GM10266 (cell line): ENCODE measurements at regions not wholly inside any gene's neighbourhood (a gene's known extent, or its start where the extent isn't known, plus 50 kb on each side); places are given as distances from the start of the nearest gene placed in this dataset.
"Not testable (repeated sequence)": the region's sequence is repeated elsewhere in the genome, so short reads cannot be mapped to it uniquely, and the experiment has no call there.

ENCODE experiments used
- DNase-seq: peaks from one replicate; pipeline ENCODE4 v3.0.0; 2012; ENCODE audit errors: extremely low spot score
- TF ChIP-seq, protein P1 (sequence below): IDR thresholded peaks from 2 replicates; pipeline ENCODE4 v1.5.1; 2012; ENCODE audit warnings: mild to moderate bottlenecking, low read depth; ENCODE audit not compliant: control insufficient read depth, insufficient read depth; ENCODE audit errors: missing control alignments

GRCh38 chr21:22363504-22363903 is 1365.3 kb downstream of the NCAM2 start:
- DNase-seq, result no peak

DNA sequence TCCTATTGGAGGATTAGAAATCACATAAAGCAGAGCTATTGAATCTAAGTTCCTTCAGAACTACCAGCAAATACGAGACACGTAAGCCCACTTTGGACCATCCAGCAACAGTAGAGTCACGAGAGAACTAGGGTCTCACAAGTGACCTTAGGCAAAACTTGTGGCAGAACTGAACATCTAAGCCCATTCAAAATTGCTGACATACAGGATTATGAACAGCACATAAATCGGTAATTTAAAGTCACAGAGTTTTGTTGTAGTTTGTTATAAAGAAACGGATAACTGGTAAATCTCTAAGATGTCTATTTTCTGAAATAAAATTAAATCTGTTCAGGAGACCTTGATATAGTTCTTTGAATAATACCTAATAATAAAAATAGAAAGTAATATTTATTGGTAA is 1366.0 kb downstream of the NCAM2 start:
- no peak for DNase-seq
- TF ChIP-seq, protein P1, sequence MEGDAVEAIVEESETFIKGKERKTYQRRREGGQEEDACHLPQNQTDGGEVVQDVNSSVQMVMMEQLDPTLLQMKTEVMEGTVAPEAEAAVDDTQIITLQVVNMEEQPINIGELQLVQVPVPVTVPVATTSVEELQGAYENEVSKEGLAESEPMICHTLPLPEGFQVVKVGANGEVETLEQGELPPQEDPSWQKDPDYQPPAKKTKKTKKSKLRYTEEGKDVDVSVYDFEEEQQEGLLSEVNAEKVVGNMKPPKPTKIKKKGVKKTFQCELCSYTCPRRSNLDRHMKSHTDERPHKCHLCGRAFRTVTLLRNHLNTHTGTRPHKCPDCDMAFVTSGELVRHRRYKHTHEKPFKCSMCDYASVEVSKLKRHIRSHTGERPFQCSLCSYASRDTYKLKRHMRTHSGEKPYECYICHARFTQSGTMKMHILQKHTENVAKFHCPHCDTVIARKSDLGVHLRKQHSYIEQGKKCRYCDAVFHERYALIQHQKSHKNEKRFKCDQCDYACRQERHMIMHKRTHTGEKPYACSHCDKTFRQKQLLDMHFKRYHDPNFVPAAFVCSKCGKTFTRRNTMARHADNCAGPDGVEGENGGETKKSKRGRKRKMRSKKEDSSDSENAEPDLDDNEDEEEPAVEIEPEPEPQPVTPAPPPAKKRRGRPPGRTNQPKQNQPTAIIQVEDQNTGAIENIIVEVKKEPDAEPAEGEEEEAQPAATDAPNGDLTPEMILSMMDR, result no peak

More at GRCh38 chr21:22363504-22363903, 1365.3 kb downstream of the NCAM2 start:
- TF ChIP-seq, protein P1, result no peak

DNA sequence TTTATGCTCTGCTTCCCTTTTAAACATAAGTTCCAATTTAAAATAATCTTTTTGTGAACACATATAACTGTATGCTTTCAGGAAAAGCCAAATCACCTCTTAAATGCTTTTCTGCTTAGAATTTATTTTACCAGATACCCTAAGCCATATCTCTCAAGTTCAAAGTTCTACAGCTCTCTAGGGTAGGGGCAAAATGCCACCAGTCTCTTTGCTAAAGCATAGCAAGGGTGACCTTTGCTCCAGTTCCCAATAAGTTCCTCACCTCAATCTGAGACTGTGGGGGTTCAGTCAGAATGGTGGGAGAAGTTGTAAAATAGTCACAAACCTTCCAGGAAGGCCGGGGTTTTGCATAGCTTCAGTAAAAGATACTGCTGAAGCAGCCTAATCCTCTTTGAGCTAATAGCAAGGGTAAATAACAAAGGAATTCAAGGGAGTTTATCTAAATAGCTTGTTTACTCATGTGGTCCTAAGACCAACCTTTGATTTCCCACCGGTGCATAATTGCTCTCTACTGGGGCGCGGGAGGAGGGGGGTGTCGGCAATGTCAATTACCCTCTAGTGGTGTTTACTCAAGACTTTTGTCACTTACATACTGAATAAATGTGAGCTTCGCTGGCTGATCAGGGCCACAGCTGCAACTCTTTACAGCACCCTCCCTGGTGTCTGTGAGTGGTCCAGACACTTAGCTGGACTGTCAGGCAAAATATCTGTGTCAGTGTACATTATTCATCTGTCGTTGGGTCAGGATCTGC is 1376.2 kb downstream of the NCAM2 start:
- TF ChIP-seq, protein P1, result no peak
- DNase-seq, result no peak

DNA sequence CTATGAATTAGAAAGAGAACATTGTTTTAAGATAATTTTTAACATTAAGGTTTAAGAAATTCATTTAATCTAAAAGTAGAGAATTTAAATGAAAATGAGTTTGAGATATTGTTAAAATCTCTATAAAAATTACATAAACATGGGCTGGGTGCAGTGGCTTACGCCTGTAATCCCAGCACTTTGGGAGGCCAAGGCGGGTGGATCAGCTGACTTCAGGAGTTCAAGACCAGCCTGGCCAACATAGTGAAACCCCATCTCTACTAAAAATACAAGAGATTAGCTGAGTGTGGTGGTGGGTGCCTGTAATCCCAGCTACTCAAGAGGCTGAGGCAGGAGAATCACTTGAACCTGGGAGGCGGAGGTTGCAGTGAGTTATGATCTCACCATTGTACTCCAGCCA is 1379.6 kb downstream of the NCAM2 start:
- not testable (repeated sequence) for DNase-seq

DNA sequence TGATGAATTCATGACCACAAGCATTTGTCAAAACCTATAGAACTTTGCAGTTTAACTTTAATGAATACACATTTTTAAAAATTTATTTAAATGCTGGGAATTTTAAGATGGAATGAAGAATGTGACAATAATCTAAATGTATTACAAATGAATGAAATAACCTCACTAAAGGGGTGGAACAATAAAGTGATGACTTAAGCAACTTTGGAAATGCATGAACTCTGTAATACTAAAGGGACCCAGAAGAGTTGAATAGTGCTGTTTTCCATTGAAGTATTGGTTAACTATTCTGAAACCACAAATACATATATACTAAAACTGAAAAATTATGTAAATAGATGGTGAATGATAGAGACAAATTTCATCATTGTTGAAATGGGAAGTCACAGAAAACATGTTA is 1395.1 kb downstream of the NCAM2 start:
- DNase-seq, result no peak
- TF ChIP-seq, protein P1, result no peak

GRCh38 chr21:22395965-22396364 is 1397.8 kb downstream of the NCAM2 start:
- DNase-seq, result no peak

GRCh38 chr21:22399681-22400514 is 1401.7 kb downstream of the NCAM2 start:
- TF ChIP-seq, protein P1, result no peak
- DNase-seq, result no peak

More at GRCh38 chr21:22395965-22396364, 1397.8 kb downstream of the NCAM2 start:
- TF ChIP-seq, protein P1, result no peak
